ENCODE measurements at regions not wholly inside any gene's neighbourhood (a gene's known extent, or its start where the extent isn't known, plus 50 kb on each side); places are given as distances from the start of the nearest gene placed in this dataset.

GRCh38 chr5:15064396-15064795 is 192.8 kb upstream of the ANKH start:
- no peak for TF ChIP-seq CTCF (IDR thresholded peaks at IDR 0.05; ENCODE audit: low read depth, low read length, missing control alignments)
- DNase-seq (ENCODE audit: extremely low read depth, low read depth) = no peak
- no peak overlapping the region for H3K4me3 ChIP-seq (replicated peaks; ENCODE audit: low read depth, low read length)

- H3K4me3 ChIP-seq (replicated peaks; ENCODE audit: low read depth, low read length) = no peak overlapping the region
- DNase-seq (ENCODE audit: extremely low read depth, low read depth) = no peak
- TF ChIP-seq CTCF (IDR thresholded peaks at IDR 0.05; ENCODE audit: low read depth, low read length, missing control alignments) = no peak
Measured at GRCh38 chr5:15056988-15057592, 185.5 kb upstream of the ANKH start.

GRCh38 chr5:15044521-15044920 is 172.9 kb upstream of the ANKH start:
- TF ChIP-seq CTCF (IDR thresholded peaks at IDR 0.05; ENCODE audit: low read depth, low read length, missing control alignments) = no peak
- DNase-seq (ENCODE audit: extremely low read depth, low read depth) = no peak
- no peak overlapping the region for H3K4me3 ChIP-seq (replicated peaks; ENCODE audit: low read depth, low read length)

- no peak for TF ChIP-seq CTCF (IDR thresholded peaks at IDR 0.05; ENCODE audit: low read depth, low read length, missing control alignments)
- no peak overlapping the region for H3K4me3 ChIP-seq (replicated peaks; ENCODE audit: low read depth, low read length)
- DNase-seq (ENCODE audit: extremely low read depth, low read depth) = no peak
Measured at GRCh38 chr5:15037247-15037908, 165.8 kb upstream of the ANKH start.

GRCh38 chr5:15034379-15034778 is 162.8 kb upstream of the ANKH start:
- DNase-seq (ENCODE audit: extremely low read depth, low read depth) = no peak
- H3K4me3 ChIP-seq (replicated peaks; ENCODE audit: low read depth, low read length) = no peak overlapping the region
- no peak for TF ChIP-seq CTCF (IDR thresholded peaks at IDR 0.05; ENCODE audit: low read depth, low read length, missing control alignments)

- no peak overlapping the region for H3K4me3 ChIP-seq (replicated peaks; ENCODE audit: low read depth, low read length)
- DNase-seq (ENCODE audit: extremely low read depth, low read depth) = no peak
- no peak for TF ChIP-seq CTCF (IDR thresholded peaks at IDR 0.05; ENCODE audit: low read depth, low read length, missing control alignments)
Measured at GRCh38 chr5:15031180-15031579, 159.6 kb upstream of the ANKH start.
